ENCODE measurements at regions not wholly inside any gene's neighbourhood (a gene's known extent, or its start where the extent isn't known, plus 50 kb on each side); places are given as distances from the start of the nearest gene placed in this dataset.
A peak's percentile ranks its signal among the peaks of the same experiment; 100 is the strongest.

DNA sequence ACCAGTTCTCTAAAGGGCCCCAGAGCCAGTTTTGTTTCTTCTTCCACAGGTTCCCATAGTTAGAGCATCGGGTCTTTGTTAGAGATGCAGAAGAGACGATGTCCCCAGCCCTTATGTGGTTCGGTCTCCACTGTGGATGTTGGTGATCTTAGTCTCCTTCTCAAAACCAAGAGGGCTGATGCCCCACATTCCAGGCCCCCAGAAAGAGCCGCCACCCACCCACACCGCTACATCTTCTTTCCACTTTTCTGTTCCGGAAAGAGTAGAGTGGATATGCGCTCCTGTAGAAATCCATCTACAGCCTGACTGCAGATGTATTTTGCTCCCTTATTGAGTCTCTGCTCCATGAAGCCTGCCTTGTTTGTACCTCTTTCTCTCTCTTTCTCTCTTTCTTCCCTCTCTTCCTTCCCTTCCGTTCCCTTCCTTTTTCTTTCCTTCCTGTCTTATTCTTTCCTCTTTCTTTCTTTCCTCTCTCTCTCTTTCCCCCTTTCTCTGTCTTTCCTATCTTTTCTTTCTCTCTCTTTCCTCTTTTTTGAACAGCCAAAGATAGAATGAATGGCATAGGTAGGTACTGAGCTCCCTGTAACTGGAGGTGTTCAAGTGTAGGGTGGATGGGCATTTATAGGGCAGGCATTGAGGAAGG is 224.3 kb downstream of the SEC14L1 start:
- H3K36me3 Mint-ChIP-seq (ENCODE audit: low read depth): no peaks in the 10 kb centered on the region
- no peak overlapping the region for H3K4me3 Mint-ChIP-seq
- peaks cover 52% of the 10 kb centered on the region for H3K4me1 Mint-ChIP-seq (ENCODE audit: low read depth)
- H3K27ac Mint-ChIP-seq: peak overlapping the region; percentile 64
- H3K9me3 Mint-ChIP-seq: no peaks in the 10 kb centered on the region
- H3K27me3 Mint-ChIP-seq: peaks cover 5% of the 10 kb centered on the region

DNA sequence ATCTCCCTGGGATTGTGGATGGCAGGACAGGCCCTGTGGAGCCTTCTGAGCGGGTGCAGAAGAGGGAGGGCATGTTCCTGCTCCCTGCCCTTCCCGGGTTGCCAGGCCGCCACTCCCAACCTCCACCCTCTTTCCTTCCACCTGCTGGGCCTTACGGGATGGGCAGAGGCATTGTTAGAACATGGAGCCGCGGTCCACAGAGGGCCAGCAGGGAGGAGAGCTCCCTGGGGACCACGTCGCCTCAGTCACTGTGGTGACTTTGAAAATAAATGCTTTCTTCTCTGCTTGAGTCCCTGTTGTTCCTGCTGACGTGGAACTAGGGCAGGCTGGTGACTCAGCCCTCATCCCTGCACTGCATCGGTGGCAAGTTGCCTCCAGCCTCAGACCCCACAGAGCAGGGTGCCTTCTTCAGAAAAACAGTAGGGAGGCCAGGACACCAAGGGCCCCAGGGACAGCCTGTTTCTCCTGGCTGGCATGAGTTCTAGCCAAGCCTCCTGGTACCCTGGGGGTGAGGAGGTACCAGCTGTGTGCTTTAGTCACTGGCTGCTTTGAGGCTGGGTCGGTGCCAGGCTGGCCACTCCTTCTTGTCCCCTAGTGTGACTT is 224.9 kb downstream of the SEC14L1 start:
- Mint-ChIP-seq H3K27ac (peak overlapping the region; percentile 64), H3K4me1 (ENCODE audit: low read depth) (peaks cover 52% of the 10 kb centered on the region), H3K27me3 (peaks cover 5% of the 10 kb centered on the region), H3K36me3 (ENCODE audit: low read depth) (no peaks in the 10 kb centered on the region), H3K4me3 (no peak overlapping the region), H3K9me3 (no peaks in the 10 kb centered on the region)

DNA sequence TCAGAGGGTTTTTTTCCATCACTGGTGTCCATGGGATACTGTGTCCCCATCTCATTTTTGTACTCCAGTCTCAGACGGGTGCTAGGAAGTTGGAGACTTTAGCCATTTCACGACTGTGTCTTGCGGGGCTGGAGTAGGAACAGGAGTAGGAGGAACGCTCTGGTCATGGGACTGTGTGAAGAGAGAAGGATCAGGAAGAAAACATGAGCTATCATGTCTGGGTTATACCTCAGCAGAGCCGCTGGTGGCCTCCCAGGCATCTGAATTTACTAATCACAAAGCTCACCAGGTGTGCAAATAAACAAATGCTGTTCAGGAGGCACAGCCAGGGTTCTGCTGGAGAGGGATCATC is 225.4 kb downstream of the SEC14L1 start:
- Mint-ChIP-seq H3K4me3 (no peak overlapping the region), H3K27ac (no peak overlapping the region), H3K4me1 (ENCODE audit: low read depth) (peaks cover 57% of the 10 kb centered on the region), H3K36me3 (ENCODE audit: low read depth) (no peaks in the 10 kb centered on the region), H3K9me3 (no peaks in the 10 kb centered on the region), H3K27me3 (peaks cover 5% of the 10 kb centered on the region)

DNA sequence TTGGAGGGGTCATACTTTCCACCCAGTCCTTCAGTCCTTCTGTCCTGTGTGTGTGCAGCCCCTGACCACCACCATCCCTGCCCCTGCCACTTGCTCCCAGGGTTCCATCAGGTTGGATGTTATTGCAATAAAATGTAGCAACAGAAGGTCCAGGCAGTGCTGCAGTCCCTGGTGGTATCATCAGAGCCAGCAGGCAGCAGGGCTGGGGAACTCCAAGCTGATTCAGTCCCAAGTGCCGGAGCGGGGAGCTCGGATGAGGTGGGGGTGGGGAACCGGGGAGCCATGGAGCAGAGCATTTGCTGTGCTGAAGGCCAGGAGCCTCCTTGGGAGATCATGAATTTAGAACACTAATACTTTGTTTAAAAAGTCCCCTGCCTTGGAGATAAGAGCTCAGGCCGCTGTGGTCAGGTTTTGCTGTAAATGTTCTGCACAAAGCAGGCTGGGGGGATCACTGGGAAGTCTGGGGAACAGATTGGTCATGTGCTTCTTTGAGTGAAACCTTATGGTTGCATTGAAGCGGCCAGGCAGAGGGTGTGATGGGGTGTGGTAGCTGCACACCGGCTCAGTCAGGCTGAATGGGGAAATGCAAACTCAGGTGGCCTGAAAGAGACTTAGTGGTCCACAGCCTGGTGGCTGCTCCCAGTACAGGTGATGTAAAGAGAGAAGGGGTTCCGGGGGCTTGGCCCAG is 225.9 kb downstream of the SEC14L1 start:
- peaks cover 5% of the 10 kb centered on the region for H3K27me3 Mint-ChIP-seq
- no peaks in the 10 kb centered on the region for H3K36me3 Mint-ChIP-seq (ENCODE audit: low read depth)
- H3K27ac Mint-ChIP-seq: no peak overlapping the region
- H3K4me3 Mint-ChIP-seq: no peak overlapping the region
- H3K4me1 Mint-ChIP-seq (ENCODE audit: low read depth): peaks cover 63% of the 10 kb centered on the region
- H3K9me3 Mint-ChIP-seq: no peaks in the 10 kb centered on the region

DNA sequence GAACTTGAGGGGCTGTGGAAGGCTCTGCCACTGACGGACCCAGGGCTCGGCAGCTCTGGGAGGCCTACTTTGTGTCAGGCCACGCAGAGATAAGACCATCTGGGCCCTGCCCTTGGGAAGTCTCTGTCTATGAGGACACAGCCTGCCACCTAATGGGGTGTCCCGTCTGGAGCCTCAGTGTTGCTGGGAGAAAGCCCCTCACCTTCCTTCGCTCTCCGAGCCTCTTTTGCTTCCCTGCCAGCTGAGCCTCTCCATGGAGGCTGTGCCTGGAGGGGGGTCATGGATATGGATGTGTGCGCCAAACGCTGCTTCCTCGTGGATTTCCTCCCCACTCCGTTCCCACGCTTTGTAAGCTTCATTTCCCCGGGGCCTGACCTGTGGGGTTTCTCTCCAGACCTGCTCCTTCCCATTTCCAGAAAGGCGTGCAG is 228.8 kb downstream of the SEC14L1 start:
- no peaks in the 10 kb centered on the region for H3K36me3 Mint-ChIP-seq (ENCODE audit: low read depth)
- no peak overlapping the region for H3K27ac Mint-ChIP-seq
- H3K4me3 Mint-ChIP-seq: no peak overlapping the region
- peaks cover 5% of the 10 kb centered on the region for H3K27me3 Mint-ChIP-seq
- no peaks in the 10 kb centered on the region for H3K9me3 Mint-ChIP-seq
- H3K4me1 Mint-ChIP-seq (ENCODE audit: low read depth): peaks cover 59% of the 10 kb centered on the region

DNA sequence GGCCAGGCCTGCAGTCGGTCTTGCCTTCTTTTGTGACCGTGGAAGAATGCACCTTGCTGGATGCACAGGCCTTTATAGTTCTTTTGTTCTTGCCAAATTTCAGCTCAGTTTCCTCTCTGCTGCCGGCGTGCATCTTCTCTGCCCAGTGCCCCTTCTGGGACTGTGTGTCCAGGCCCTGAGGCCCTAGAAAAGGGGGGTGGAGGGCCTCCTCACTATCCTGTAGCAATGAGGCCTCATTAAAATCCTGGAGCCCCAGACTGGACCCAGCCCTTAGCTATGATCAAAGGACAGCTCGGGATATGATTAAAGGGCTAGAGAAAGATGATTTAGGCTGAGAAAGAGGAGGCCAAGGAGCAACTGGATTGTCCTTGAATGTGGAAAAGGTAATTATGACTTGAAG is 229.8 kb downstream of the SEC14L1 start:
- Mint-ChIP-seq H3K27ac (no peak overlapping the region), H3K36me3 (ENCODE audit: low read depth) (no peaks in the 10 kb centered on the region), H3K27me3 (no peaks in the 10 kb centered on the region), H3K4me1 (ENCODE audit: low read depth) (peaks cover 59% of the 10 kb centered on the region), H3K4me3 (no peak overlapping the region), H3K9me3 (no peaks in the 10 kb centered on the region)

DNA sequence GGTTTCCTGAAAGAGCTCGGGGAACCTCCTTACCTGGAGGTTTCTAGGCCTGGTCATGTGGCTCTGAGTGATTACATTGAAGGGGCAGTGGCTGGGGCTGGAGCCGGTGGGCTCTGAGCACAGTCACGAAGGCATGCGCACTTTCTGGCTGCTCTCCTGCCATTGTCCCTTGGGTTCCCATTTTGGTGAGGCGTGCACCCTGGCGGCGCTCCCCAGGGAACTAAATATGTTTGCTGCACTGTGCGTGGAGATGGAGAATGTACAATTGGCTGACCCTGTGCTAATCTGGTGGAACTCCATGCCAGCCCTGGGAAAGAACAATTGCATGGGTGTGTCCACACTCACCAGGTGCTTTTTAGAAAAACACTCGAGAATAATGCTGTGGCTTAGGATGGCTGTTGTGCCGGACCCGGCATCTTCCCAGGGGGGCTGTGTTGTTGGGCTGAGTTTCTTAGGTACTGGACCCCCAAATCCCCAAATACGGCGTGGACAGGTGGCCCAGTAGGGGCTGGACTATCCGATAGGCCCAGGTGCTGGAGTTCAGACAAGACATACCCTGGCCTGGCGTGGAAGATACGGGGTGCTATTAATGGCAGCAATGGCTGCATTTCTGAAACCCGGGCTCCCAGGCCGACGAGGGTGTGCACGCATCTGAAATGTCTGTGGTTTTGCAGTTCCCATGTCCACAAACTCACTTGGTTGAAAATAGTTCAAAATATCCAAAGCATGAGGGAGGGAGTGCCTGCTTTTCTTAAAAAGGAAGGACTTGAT is 230.5 kb downstream of the SEC14L1 start:
- H3K36me3 Mint-ChIP-seq (ENCODE audit: low read depth): no peaks in the 10 kb centered on the region
- H3K4me1 Mint-ChIP-seq (ENCODE audit: low read depth): peaks cover 59% of the 10 kb centered on the region

DNA sequence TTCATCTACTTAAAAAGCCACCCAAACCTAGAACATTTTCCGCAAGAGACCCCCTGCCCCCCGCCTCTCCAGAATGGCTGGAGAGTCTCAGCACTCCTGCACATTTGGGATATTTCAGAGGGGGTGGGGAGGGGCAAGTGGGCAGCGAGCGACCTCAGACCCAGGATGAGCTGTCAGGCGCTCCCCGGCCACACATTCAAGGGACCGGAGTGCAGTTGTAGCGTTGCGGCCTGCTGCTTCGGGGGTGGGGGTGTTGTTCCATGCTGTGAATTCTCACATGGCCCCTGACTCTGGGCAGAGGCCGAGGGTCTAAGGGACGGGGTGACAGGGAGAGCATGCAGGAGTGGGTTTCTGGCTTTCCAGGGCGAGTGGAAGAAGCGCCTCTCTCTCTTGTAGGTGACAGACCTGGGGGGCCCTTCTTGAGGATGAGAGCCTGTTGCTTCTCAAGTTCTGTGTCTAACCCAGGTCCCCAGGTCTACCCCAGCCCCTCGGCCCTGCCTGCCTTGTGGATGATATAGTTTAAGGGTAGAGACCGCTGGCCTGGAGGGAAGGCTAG is 231.2 kb downstream of the SEC14L1 start:
- no peaks in the 10 kb centered on the region for H3K36me3 Mint-ChIP-seq (ENCODE audit: low read depth)
- no peaks in the 10 kb centered on the region for H3K27me3 Mint-ChIP-seq
- no peaks in the 10 kb centered on the region for H3K9me3 Mint-ChIP-seq
- peaks cover 60% of the 10 kb centered on the region for H3K4me1 Mint-ChIP-seq (ENCODE audit: low read depth)
- H3K4me3 Mint-ChIP-seq: peak overlapping the region; percentile 56
- H3K27ac Mint-ChIP-seq: peak overlapping the region; percentile 5

More for the DNA sequence above, 230.5 kb downstream of the SEC14L1 start:
- H3K27me3 Mint-ChIP-seq: no peaks in the 10 kb centered on the region
- no peak overlapping the region for H3K27ac Mint-ChIP-seq
- no peaks in the 10 kb centered on the region for H3K9me3 Mint-ChIP-seq
- H3K4me3 Mint-ChIP-seq: no peak overlapping the region

DNA sequence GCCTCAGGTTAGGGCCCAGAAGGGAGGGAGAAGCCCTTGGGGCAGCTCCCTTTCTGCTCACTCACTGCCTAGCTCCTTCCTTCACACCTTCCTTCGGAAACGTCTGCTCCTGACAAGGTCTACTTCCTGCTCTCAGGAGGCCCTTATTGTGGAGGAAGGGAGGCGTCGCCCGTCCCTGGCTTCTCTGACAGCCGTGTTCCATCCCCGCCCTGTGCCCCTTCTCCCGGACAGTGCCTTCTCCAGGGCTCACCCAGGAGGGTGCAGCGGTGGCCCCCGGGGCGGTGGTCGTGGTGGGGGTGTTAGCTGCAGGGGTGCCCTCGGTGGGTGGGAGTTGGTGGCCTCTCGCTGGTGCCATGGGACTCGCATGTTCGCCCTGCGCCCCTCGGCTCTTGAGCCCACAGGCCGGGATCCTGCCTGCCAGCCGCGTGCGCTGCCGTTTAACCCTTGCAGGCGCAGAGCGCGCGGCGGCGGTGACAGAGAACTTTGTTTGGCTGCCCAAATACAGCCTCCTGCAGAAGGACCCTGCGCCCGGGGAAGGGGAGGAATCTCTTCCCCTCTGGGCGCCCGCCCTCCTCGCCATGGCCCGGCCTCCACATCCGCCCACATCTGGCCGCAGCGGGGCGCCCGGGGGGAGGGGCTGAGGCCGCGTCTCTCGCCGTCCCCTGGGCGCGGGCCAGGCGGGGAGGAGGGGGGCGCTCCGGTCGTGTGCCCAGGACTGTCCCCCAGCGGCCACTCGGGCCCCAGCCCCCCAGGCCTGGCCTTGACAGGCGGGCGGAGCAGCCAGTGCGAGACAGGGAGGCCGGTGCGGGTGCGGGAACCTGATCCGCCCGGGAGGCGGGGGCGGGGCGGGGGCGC is 231.9 kb downstream of the SEC14L1 start:
- Mint-ChIP-seq H3K9me3 (no peaks in the 10 kb centered on the region), H3K36me3 (ENCODE audit: low read depth) (no peaks in the 10 kb centered on the region), H3K4me1 (ENCODE audit: low read depth) (peaks cover 60% of the 10 kb centered on the region), H3K27ac (peak overlapping the region; percentile 5), H3K27me3 (no peaks in the 10 kb centered on the region), H3K4me3 (peak overlapping the region; percentile 56)

DNA sequence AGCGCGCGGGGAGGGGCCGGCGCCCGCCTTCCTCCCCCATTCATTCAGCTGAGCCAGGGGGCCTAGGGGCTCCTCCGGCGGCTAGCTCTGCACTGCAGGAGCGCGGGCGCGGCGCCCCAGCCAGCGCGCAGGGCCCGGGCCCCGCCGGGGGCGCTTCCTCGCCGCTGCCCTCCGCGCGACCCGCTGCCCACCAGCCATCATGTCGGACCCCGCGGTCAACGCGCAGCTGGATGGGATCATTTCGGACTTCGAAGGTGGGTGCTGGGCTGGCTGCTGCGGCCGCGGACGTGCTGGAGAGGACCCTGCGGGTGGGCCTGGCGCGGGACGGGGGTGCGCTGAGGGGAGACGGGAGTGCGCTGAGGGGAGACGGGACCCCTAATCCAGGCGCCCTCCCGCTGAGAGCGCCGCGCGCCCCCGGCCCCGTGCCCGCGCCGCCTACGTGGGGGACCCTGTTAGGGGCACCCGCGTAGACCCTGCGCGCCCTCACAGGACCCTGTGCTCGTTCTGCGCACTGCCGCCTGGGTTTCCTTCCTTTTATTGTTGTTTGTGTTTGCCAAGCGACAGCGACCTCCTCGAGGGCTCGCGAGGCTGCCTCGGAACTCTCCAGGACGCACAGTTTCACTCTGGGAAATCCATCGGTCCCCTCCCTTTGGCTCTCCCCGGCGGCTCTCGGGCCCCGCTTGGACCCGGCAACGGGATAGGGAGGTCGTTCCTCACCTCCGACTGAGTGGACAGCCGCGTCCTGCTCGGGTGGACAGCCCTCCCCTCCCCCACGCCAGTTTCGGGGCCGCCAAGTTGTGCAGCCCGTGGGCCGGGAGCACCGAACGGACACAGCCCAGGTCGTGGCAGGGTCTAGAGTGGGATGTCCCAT is 232.8 kb downstream of the SEC14L1 start:
- peaks cover 68% of the 10 kb centered on the region for H3K4me1 Mint-ChIP-seq (ENCODE audit: low read depth)
- no peaks in the 10 kb centered on the region for H3K27me3 Mint-ChIP-seq
- no peaks in the 10 kb centered on the region for H3K9me3 Mint-ChIP-seq
- H3K27ac Mint-ChIP-seq: no peak overlapping the region
- no peaks in the 10 kb centered on the region for H3K36me3 Mint-ChIP-seq (ENCODE audit: low read depth)
- H3K4me3 Mint-ChIP-seq: peak overlapping the region; percentile 82

DNA sequence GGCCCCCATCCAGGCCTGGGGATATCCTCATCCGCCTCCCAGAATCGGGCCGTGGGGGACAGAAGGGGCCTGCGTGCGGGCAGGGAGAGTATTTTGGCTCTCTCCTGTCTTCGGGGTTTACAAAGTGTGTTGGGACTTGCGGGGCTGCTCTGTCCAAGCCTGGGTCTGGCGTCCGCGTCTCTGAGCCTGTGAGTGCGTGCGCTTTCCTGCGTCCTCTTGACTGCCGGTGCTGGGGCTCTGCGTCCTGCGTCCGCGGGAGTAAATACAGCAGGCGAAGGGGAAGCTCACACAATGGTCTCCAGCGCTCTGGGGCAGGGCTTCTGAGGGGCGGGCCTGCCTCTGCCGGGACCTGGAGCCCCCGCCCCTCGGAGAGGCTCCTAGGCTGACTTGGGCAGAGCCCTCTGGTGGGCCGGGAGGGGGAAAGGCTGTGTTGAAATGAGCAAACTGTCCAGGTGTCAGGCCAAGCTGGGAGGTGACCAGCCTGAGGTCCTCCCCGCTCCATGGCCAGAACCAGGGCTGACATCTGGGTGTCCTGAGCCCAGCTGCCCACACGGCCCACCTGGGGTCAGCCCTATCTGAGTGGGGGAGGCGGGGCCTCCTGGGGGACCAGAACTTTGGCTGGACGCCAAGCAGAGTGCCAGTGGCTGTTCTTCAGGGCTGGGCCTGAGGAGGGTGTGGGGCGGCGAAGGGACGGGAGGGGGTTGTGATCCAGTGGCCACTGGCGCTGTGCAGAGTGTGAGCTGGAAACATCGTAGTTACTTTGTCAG is 233.6 kb downstream of the SEC14L1 start:
- Mint-ChIP-seq H3K4me3 (peak overlapping the region; percentile 82), H3K27ac (peak overlapping the region; percentile 90), H3K4me1 (ENCODE audit: low read depth) (peaks cover 70% of the 10 kb centered on the region), H3K36me3 (ENCODE audit: low read depth) (no peaks in the 10 kb centered on the region), H3K27me3 (no peaks in the 10 kb centered on the region), H3K9me3 (no peaks in the 10 kb centered on the region)

DNA sequence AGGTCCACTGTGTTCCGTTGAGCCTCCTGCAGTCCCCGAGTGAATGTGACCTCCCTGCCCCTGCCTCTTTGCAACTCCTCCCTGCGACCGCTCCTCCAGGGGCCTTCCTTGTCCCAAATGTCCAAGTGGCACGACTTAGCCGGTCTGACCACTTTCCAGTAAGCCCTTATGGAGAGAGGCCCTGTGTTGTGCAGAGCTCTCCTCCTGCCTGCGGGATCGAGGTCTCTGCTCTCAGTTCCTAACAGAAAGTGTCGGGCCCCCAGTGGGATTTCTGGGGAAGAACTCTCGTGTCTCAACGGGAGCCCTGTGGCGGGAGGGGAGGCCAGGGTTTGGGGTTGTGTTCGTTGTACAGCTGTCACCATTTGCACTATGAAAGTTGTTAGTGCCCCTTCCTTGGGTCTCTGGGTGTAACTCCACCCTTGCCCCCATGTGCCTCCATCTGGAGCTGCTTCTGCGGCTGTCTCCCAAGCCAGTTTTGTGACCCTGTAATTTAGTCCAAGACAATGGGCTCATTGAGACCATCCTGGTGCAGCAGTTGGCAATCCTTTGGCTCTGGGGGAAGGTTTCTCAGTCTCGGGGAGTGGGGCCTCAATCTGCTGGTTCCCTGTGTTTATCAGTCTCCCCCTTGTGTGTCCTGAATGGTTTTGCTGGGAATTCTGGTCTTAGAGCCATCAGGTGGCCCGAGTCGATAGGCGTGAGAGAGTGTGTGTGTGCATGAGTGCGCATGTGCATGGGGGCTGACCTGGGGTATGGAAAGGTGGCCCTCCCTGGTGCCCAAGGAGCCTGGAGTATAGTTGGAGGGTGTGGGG is 234.5 kb downstream of the SEC14L1 start:
- peaks cover 76% of the 10 kb centered on the region for H3K4me1 Mint-ChIP-seq (ENCODE audit: low read depth)
- no peaks in the 10 kb centered on the region for H3K9me3 Mint-ChIP-seq
- peak overlapping the region; percentile 82 for H3K4me3 Mint-ChIP-seq
- H3K27me3 Mint-ChIP-seq: no peaks in the 10 kb centered on the region
- H3K36me3 Mint-ChIP-seq (ENCODE audit: low read depth): no peaks in the 10 kb centered on the region
- peak overlapping the region; percentile 78 for H3K27ac Mint-ChIP-seq

Data from stimulated activated naive CD8-positive, alpha-beta T cell treated with anti-CD3 and anti-CD28 coated beads, Interleukin-15, Interleukin-2, amounts not matched to agents 100 ng/mL and 50 ng/mL, for 24 hours (primary cell).